H1 (cell line): ENCODE measurements at regions not wholly inside any gene's neighbourhood (a gene's known extent, or its start where the extent isn't known, plus 50 kb on each side); places are given as distances from the start of the nearest gene placed in this dataset.

ENCODE experiments used
- CHD7 ChIP-seq: fragments of 300-600 bp; sonication (generic); IDR thresholded peaks from 2 replicates; pipeline ENCODE4 v1.7.1; 2012; ENCODE audit warnings: low read length, moderate library complexity, mild to moderate bottlenecking, inconsistent platforms; ENCODE audit not compliant: insufficient replicate concordance
- JUND ChIP-seq: IDR thresholded peaks from 2 replicates; pipeline ENCODE4 v1.6.1; 2011; ENCODE audit warnings: mild to moderate bottlenecking, improper control_type of control experiment, low read length
- KDM5A ChIP-seq: fragments of 200-600 bp; IDR thresholded peaks from 2 replicates; pipeline ENCODE4 v1.7.1; 2012; ENCODE audit warnings: mild to moderate bottlenecking, low read length, inconsistent platforms, mixed read lengths
- RBBP5 ChIP-seq: IDR thresholded peaks from 2 replicates; pipeline ENCODE4 v1.7.1; 2012; ENCODE audit warnings: low read depth, mild to moderate bottlenecking, inconsistent platforms, low read length, moderate library complexity, borderline replicate concordance
- RNF2 ChIP-seq: fragments of 200-900, 300-1000 bp; sonication (generic); IDR thresholded peaks from 2 replicates; pipeline ENCODE4 v1.7.1; 2016; ENCODE audit warnings: borderline replicate concordance, low read depth, mild to moderate bottlenecking, antibody characterized with exemption, low read length; ENCODE audit not compliant: poor library complexity, severe bottlenecking; ENCODE audit errors: missing control alignments

- no peak for TF ChIP-seq CHD7
- TF ChIP-seq JUND: no peak
- TF ChIP-seq RNF2: no peak
- TF ChIP-seq RBBP5: no peak
- no peak for TF ChIP-seq KDM5A
Observed at GRCh38 chr2:3914241-3914640, 210.9 kb downstream of the DCDC2C start (continued).
